Aorta (tissue), 5 donors: ENCODE measurements at regions not wholly inside any gene's neighbourhood (a gene's known extent, or its start where the extent isn't known, plus 50 kb on each side); places are given as distances from the start of the nearest gene placed in this dataset.

Experiments used
- ATAC-seq: fragments of 200-7000 bp; cut with Tn5 transposase; one replicate; pipeline ENCODE4 v1.9.1; 2022; ENCODE audit warnings: moderate library complexity; ENCODE audit not compliant: low FRiP score
- DNase-seq, 2 donors: peaks; one replicate each; pipeline ENCODE4 v3.0.0-alpha.2; 2020
- H3K27ac ChIP-seq, 2 donors: one replicate each; pipeline ENCODE4 v1.5.1; 2013; ENCODE audit warnings: low read length in 2 of 2, mild to moderate bottlenecking in 2 of 2, moderate library complexity in 2 of 2, control low read depth in 1 of 2, inconsistent platforms in 1 of 2, low read depth in 1 of 2
- H3K27me3 ChIP-seq, 2 donors: one replicate each; pipeline ENCODE4 v1.6.1; 2013; ENCODE audit warnings: control low read depth in 1 of 2, low read length in 1 of 2, mild to moderate bottlenecking in 1 of 2, moderate library complexity in 1 of 2; ENCODE audit not compliant: insufficient read depth in 2 of 2, control insufficient read depth in 1 of 2
- H3K36me3 ChIP-seq, 2 donors: one replicate each; pipeline ENCODE4 v1.6.1; 2013; ENCODE audit warnings: control low read depth in 1 of 2, low read length in 1 of 2, mild to moderate bottlenecking in 1 of 2; ENCODE audit not compliant: insufficient read depth in 2 of 2, control insufficient read depth in 1 of 2
- H3K4me1 ChIP-seq, 2 donors: one replicate each; pipeline ENCODE4 v1.6.1; 2013; ENCODE audit warnings: low read length in 2 of 2, control low read depth in 1 of 2, mild to moderate bottlenecking in 1 of 2, moderate library complexity in 1 of 2; ENCODE audit not compliant: insufficient read depth in 2 of 2, control insufficient read depth in 1 of 2
- H3K4me3 ChIP-seq, 2 donors: one replicate each; pipeline ENCODE4 v1.5.1; 2013; ENCODE audit warnings: low read length in 2 of 2, control low read depth in 1 of 2, mild to moderate bottlenecking in 1 of 2
- H3K9me3 ChIP-seq: one replicate; pipeline ENCODE4 v1.6.1; 2013; ENCODE audit warnings: mild to moderate bottlenecking, low read length; ENCODE audit not compliant: control insufficient read depth
- WGBS, 2 donors: extraction: QIAGEN DNeasy Blood & Tissue Kit; methylation state at CpG; one replicate each; pipeline ENCODE4 v1.1.7; 2013; 5-methylcytosine and 5-hydroxymethylcytosine counted together
- intact Hi-C, 2 donors: fragments of 100-400 bp; cut with DNase I; formaldehyde crosslinking; loops; one replicate each; pipeline versions ENCODE4 v1.14.2 to v1.15.0; 2022
- donor health status: healthy with polysubstance abuse.
- donor health status: Bipolar disorder and iron deficiency.
- donor health status: DM: no; HTN: no; CAD: no.
- donor health status: DM: no; HTN: no; CAD: no.
- donor health status: DM: yes; HTN: yes; CAD: no.

- H3K27ac ChIP-seq: no peak overlapping the region
- intact Hi-C loops: no loop called here
- 80 to 83% methylated on average over 13 of the region's 13 CpGs for WGBS, 2 donors
- no peak overlapping the region for H3K4me3 ChIP-seq
- H3K9me3 ChIP-seq: no peaks in the 10 kb centered on the region
- H3K36me3 ChIP-seq: no peaks in the 10 kb centered on the region
- H3K4me1 ChIP-seq: no peaks in the 10 kb centered on the region
- ATAC-seq (no peak), DNase-seq (no peak)
- no peaks in the 10 kb centered on the region for H3K27me3 ChIP-seq
These were observed 158.3 kb upstream of the CST7 start for GRCh38 chr20:24790746-24791283.

GRCh38 chr20:24791953-24792352, 157.1 kb upstream of the CST7 start:
- DNase-seq: peak in 1 of 2 donors; percentile 9
- Histone ChIP-seq H3K27ac (no peak overlapping the region), H3K9me3 (no peaks in the 10 kb centered on the region), H3K27me3 (no peaks in the 10 kb centered on the region), H3K36me3 (no peaks in the 10 kb centered on the region), H3K4me3 (no peak overlapping the region), H3K4me1 (no peaks in the 10 kb centered on the region)
- intact Hi-C loops: no loop called here
- WGBS, 2 donors: 95% methylated on average over 2 of the region's 2 CpGs
- no peak for ATAC-seq

- Histone ChIP-seq H3K36me3 (no peaks in the 10 kb centered on the region), H3K4me1 (no peaks in the 10 kb centered on the region), H3K27ac (no peak overlapping the region), H3K9me3 (no peaks in the 10 kb centered on the region), H3K27me3 (no peaks in the 10 kb centered on the region), H3K4me3 (no peak overlapping the region)
- DNase-seq (peak in 1 of 2 donors; percentile 33), ATAC-seq (no peak)
- intact Hi-C loops: no loop called here
- 78 to 80% methylated on average over 24 of the region's 24 CpGs for WGBS, 2 donors
These were observed 156.2 kb upstream of the CST7 start for GRCh38 chr20:24792641-24793495.

GRCh38 chr20:24795436-24795835, 153.6 kb upstream of the CST7 start:
- Histone ChIP-seq H3K27ac (no peak overlapping the region), H3K4me1 (no peaks in the 10 kb centered on the region), H3K27me3 (no peaks in the 10 kb centered on the region), H3K4me3 (no peak overlapping the region), H3K9me3 (no peaks in the 10 kb centered on the region), H3K36me3 (no peaks in the 10 kb centered on the region)
- ATAC-seq: no peak
- intact Hi-C loops: no loop called here
- 55 to 62% methylated on average over 8 of the region's 8 CpGs for WGBS, 2 donors
- no peak for DNase-seq

- Histone ChIP-seq H3K9me3 (no peaks in the 10 kb centered on the region), H3K27ac (no peak overlapping the region), H3K4me3 (no peak overlapping the region), H3K27me3 (no peaks in the 10 kb centered on the region), H3K4me1 (no peaks in the 10 kb centered on the region), H3K36me3 (no peaks in the 10 kb centered on the region)
- DNase-seq (peak in 1 of 2 donors; percentile 26), ATAC-seq (no peak)
- intact Hi-C loops: no loop called here
- 92 to 94% methylated on average over 9 of the region's 9 CpGs for WGBS, 2 donors
These were observed 152.8 kb upstream of the CST7 start for GRCh38 chr20:24796236-24796635.

- WGBS, 2 donors: 59 to 68% methylated on average over 6 of the region's 6 CpGs
- Histone ChIP-seq H3K27me3 (no peaks in the 10 kb centered on the region), H3K36me3 (no peaks in the 10 kb centered on the region), H3K27ac (no peak overlapping the region), H3K4me3 (no peak overlapping the region), H3K9me3 (no peaks in the 10 kb centered on the region), H3K4me1 (no peaks in the 10 kb centered on the region)
- intact Hi-C loops: no loop called here
- peak in 1 of 2 donors; percentile 5 for DNase-seq
- no peak for ATAC-seq
These were observed 152.0 kb upstream of the CST7 start for GRCh38 chr20:24797113-24797512.

GRCh38 chr20:24797745-24798655, 151.1 kb upstream of the CST7 start:
- H3K9me3 ChIP-seq: no peaks in the 10 kb centered on the region
- no peaks in the 10 kb centered on the region for H3K36me3 ChIP-seq
- no peak overlapping the region for H3K4me3 ChIP-seq
- intact Hi-C loops: no loop called here
- no peaks in the 10 kb centered on the region for H3K4me1 ChIP-seq
- peak in 1 of 2 donors; percentile 52 for DNase-seq
- H3K27ac ChIP-seq: no peak overlapping the region
- 93 to 94% methylated on average over 19 of the region's 19 CpGs for WGBS, 2 donors
- H3K27me3 ChIP-seq: no peaks in the 10 kb centered on the region
- ATAC-seq: no peak

GRCh38 chr20:24798930-24799705, 150.0 kb upstream of the CST7 start:
- no peaks in the 10 kb centered on the region for H3K4me1 ChIP-seq
- no peaks in the 10 kb centered on the region for H3K27me3 ChIP-seq
- H3K4me3 ChIP-seq: no peak overlapping the region
- ATAC-seq (no peak), DNase-seq (peak in 1 of 2 donors; percentile 61)
- H3K27ac ChIP-seq: no peak overlapping the region
- H3K36me3 ChIP-seq: no peaks in the 10 kb centered on the region
- intact Hi-C loops: no loop called here
- no peaks in the 10 kb centered on the region for H3K9me3 ChIP-seq
- WGBS, 2 donors: 87 to 91% methylated on average over 13 of the region's 13 CpGs
